Endodermal cell (in vitro differentiated cells): ENCODE measurements at regions not wholly inside any gene's neighbourhood (a gene's known extent, or its start where the extent isn't known, plus 50 kb on each side); places are given as distances from the start of the nearest gene placed in this dataset.

ENCODE experiments used
- DNase-seq: peaks from one replicate; pipeline ENCODE4 v3.0.0-alpha.2; 2017
- H3K27ac ChIP-seq: 2 replicates; pipeline ENCODE4 v1.5.1; 2013; ENCODE audit warnings: mild to moderate bottlenecking, low read depth, low read length, moderate library complexity
- H3K27me3 ChIP-seq: 2 replicates; pipeline ENCODE4 v1.6.1; 2013; ENCODE audit warnings: mild to moderate bottlenecking, low read length, moderate library complexity; ENCODE audit not compliant: insufficient read depth, control insufficient read depth, poor library complexity, severe bottlenecking
- H3K36me3 ChIP-seq: 2 replicates; pipeline ENCODE4 v1.7.0; 2013; ENCODE audit warnings: mild to moderate bottlenecking, low read length, moderate library complexity; ENCODE audit not compliant: control insufficient read depth, insufficient read depth
- H3K4me1 ChIP-seq: one replicate; pipeline ENCODE4 v1.7.0; 2013; ENCODE audit warnings: low read length; ENCODE audit not compliant: control insufficient read depth, insufficient read depth
- H3K4me3 ChIP-seq: 2 replicates; pipeline ENCODE4 v1.5.1; 2013; ENCODE audit warnings: mild to moderate bottlenecking, low read length, moderate library complexity
- H3K9ac ChIP-seq: 2 replicates; pipeline ENCODE4 v1.6.1; 2013; ENCODE audit warnings: mild to moderate bottlenecking, low read length, moderate library complexity; ENCODE audit not compliant: poor library complexity, severe bottlenecking; ENCODE audit errors: extremely low read depth
- H3K9me3 ChIP-seq: 2 replicates; pipeline ENCODE4 v1.6.1; 2013; ENCODE audit warnings: mild to moderate bottlenecking, low read length, moderate library complexity; ENCODE audit not compliant: control insufficient read depth
- H3K27ac Mint-ChIP-seq: 2 replicates; pipeline ENCODE4 v1.8.0; 2020; ENCODE audit warnings: mixed read lengths
- H3K27me3 Mint-ChIP-seq: 2 replicates; pipeline ENCODE4 v1.8.0; 2021; ENCODE audit warnings: mild to moderate bottlenecking, mixed read lengths; ENCODE audit not compliant: insufficient read depth
- H3K36me3 Mint-ChIP-seq: 2 replicates; pipeline ENCODE4 v1.8.0; 2020; ENCODE audit warnings: low read depth, mixed read lengths
- H3K4me1 Mint-ChIP-seq: 2 replicates; pipeline ENCODE4 v1.8.0; 2020; ENCODE audit warnings: mixed read lengths
- H3K4me3 Mint-ChIP-seq: 2 replicates; pipeline ENCODE4 v1.8.0; 2020; ENCODE audit warnings: mild to moderate bottlenecking, moderate library complexity, mixed read lengths
- H3K9me3 Mint-ChIP-seq: 2 replicates; pipeline ENCODE4 v1.8.0; 2020; ENCODE audit warnings: mild to moderate bottlenecking, mixed read lengths
- WGBS, 2 experiments: methylation state at CpG; one replicate each; pipeline versions ENCODE4 v1.1.5 to v1.1.7; 2013; ENCODE audit warnings: missing lambda C conversion rate in 2 of 2, mixed read lengths in 1 of 2; ENCODE audit not compliant: insufficient coverage in 1 of 2, insufficient read length in 1 of 2; 5-methylcytosine and 5-hydroxymethylcytosine counted together
- TF ChIP-seq, protein P1 (sequence below): fragments of 200-600 bp; sonication (generic); conservative IDR thresholded peaks from 2 replicates; pipeline ENCODE4 v1.5.0; 2021; ENCODE audit warnings: antibody characterized with exemption, mild to moderate bottlenecking

DNA sequence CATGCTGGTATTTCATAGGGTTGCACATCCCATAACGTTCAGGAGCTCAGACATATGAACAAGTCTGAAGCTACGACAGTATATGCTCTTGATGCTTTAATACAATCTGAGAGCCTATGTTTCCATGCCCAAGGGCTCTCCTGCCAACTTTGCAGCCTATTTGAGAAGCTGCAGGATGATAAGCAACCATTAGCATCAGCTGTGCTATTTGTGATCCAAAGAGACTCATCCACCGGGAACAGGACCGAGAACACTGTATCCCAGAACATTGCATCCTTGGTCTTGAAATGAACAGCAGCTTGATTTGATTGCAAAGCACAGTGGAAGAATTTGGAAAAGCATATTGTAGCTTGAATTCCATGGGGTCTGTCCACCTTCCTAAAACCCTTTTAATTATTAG lies 156.2 kb upstream of the PTER start:
- H3K27me3 Mint-ChIP-seq = no peaks in the 10 kb centered on the region
- H3K27ac Mint-ChIP-seq = no peak overlapping the region
- Histone ChIP-seq H3K9me3 (no peaks in the 10 kb centered on the region), H3K36me3 (no peaks in the 10 kb centered on the region), H3K9ac (no peak overlapping the region), H3K4me1 (no peaks in the 10 kb centered on the region), H3K4me3 (no peak overlapping the region), H3K27me3 (no peaks in the 10 kb centered on the region), H3K27ac (no peak overlapping the region)
- H3K4me1 Mint-ChIP-seq = peaks cover 4% of the 10 kb centered on the region
- no peaks in the 10 kb centered on the region for H3K36me3 Mint-ChIP-seq
- H3K9me3 Mint-ChIP-seq = no peaks in the 10 kb centered on the region
- 88 to 92% methylated on average over 4 of the region's 4 CpGs for WGBS, 2 experiments
- TF ChIP-seq, protein P1, sequence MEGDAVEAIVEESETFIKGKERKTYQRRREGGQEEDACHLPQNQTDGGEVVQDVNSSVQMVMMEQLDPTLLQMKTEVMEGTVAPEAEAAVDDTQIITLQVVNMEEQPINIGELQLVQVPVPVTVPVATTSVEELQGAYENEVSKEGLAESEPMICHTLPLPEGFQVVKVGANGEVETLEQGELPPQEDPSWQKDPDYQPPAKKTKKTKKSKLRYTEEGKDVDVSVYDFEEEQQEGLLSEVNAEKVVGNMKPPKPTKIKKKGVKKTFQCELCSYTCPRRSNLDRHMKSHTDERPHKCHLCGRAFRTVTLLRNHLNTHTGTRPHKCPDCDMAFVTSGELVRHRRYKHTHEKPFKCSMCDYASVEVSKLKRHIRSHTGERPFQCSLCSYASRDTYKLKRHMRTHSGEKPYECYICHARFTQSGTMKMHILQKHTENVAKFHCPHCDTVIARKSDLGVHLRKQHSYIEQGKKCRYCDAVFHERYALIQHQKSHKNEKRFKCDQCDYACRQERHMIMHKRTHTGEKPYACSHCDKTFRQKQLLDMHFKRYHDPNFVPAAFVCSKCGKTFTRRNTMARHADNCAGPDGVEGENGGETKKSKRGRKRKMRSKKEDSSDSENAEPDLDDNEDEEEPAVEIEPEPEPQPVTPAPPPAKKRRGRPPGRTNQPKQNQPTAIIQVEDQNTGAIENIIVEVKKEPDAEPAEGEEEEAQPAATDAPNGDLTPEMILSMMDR = no peak
- H3K4me3 Mint-ChIP-seq = no peak overlapping the region
- DNase-seq = no peak

DNA sequence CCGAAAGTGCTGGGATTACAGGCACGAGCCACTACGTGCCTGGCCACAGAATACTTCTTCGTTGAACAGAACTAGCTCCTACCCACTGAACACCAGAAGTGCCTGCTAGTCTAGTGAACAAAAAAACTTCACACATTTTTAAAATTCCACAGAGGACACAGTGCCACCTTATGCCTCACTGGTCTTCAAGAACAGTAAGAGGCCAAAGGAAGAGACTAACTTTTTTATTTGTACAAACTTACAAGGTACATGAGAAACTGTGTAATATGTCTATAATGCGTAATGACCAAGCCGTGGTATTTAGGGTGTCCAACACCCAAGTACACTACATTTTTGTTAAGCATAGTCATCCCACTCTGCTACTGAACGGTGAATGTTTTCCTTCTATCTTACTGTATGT lies 144.4 kb upstream of the PTER start:
- Mint-ChIP-seq H3K9me3 (no peaks in the 10 kb centered on the region), H3K36me3 (no peaks in the 10 kb centered on the region), H3K27me3 (no peaks in the 10 kb centered on the region), H3K4me3 (no peak overlapping the region), H3K27ac (no peak overlapping the region), H3K4me1 (no peaks in the 10 kb centered on the region)
- Histone ChIP-seq H3K4me1 (no peaks in the 10 kb centered on the region), H3K4me3 (no peak overlapping the region), H3K9me3 (no peaks in the 10 kb centered on the region), H3K27me3 (no peaks in the 10 kb centered on the region), H3K27ac (no peak overlapping the region), H3K9ac (no peak overlapping the region), H3K36me3 (no peaks in the 10 kb centered on the region)
- WGBS, 2 experiments = 94 to 96% methylated on average over 5 to 7 of the region's 7 CpGs
- TF ChIP-seq, protein P1 = no peak
- DNase-seq = no peak

DNA sequence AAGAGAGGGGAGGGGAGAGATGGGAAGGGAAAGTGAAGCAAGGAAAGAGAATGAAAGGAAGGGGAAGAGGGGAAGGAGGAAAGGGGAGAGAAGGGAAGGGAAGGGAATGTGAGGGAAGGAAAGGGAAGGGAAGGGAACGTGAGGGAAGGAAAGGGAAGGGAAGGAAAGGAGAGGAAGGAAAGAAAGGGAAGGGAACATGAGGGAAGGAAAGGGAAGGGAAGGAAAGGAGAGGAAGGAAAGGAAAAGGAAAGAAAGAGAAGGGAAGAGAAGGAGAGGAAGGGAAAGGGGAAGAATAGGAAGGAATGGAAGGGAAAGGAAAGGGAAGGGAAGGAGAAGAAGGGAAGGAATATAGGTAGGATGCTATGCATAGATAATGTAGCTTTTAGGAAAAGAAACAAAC lies 139.7 kb upstream of the PTER start:
- H3K27ac Mint-ChIP-seq = no peak overlapping the region
- no peaks in the 10 kb centered on the region for H3K36me3 Mint-ChIP-seq
- no peaks in the 10 kb centered on the region for H3K9me3 Mint-ChIP-seq

More for the DNA sequence above, 139.7 kb upstream of the PTER start:
- DNase-seq = no peak
- no peak overlapping the region for H3K4me3 Mint-ChIP-seq
- 79% methylated on average over 1 of the region's 1 CpG for WGBS, 2 experiments
- no peaks in the 10 kb centered on the region for H3K27me3 ChIP-seq
- H3K27ac ChIP-seq = no peak overlapping the region
- no peaks in the 10 kb centered on the region for H3K9me3 ChIP-seq
- H3K27me3 Mint-ChIP-seq = no peaks in the 10 kb centered on the region
- H3K4me1 ChIP-seq = no peaks in the 10 kb centered on the region
- H3K36me3 ChIP-seq = no peaks in the 10 kb centered on the region
- no peak overlapping the region for H3K4me3 ChIP-seq
- no peak overlapping the region for H3K9ac ChIP-seq
- TF ChIP-seq, protein P1 = no peak
- no peaks in the 10 kb centered on the region for H3K4me1 Mint-ChIP-seq
